ENCODE measurements at regions not wholly inside any gene's neighbourhood (a gene's known extent, or its start where the extent isn't known, plus 50 kb on each side); places are given as distances from the start of the nearest gene placed in this dataset.

GRCh38 chr10:60518745-60519144 lies 129.1 kb upstream of the ANK3 start:
- no peak for TF ChIP-seq CTCF (IDR thresholded peaks at IDR 0.05; ENCODE audit: borderline replicate concordance, insufficient read depth, low read depth, low read length)
- no peak overlapping the region for H3K4me3 ChIP-seq (ENCODE audit: low read depth, low read length)

- no peak overlapping the region for H3K4me3 ChIP-seq (ENCODE audit: low read depth, low read length)
- no peak for TF ChIP-seq CTCF (IDR thresholded peaks at IDR 0.05; ENCODE audit: borderline replicate concordance, insufficient read depth, low read depth, low read length)
Measured at GRCh38 chr10:60517805-60518204, 128.1 kb upstream of the ANK3 start.

- TF ChIP-seq CTCF (IDR thresholded peaks at IDR 0.05; ENCODE audit: borderline replicate concordance, insufficient read depth, low read depth, low read length) = no peak
- no peak overlapping the region for H3K4me3 ChIP-seq (ENCODE audit: low read depth, low read length)
Measured at GRCh38 chr10:60513281-60513680, 123.6 kb upstream of the ANK3 start.

- no peak for TF ChIP-seq CTCF (IDR thresholded peaks at IDR 0.05; ENCODE audit: borderline replicate concordance, insufficient read depth, low read depth, low read length)
- H3K4me3 ChIP-seq (ENCODE audit: low read depth, low read length) = no peak overlapping the region
Measured at GRCh38 chr10:60511477-60512229, 122.0 kb upstream of the ANK3 start.

- TF ChIP-seq CTCF (IDR thresholded peaks at IDR 0.05; ENCODE audit: borderline replicate concordance, insufficient read depth, low read depth, low read length) = no peak
- H3K4me3 ChIP-seq (ENCODE audit: low read depth, low read length) = no peak overlapping the region
Measured at GRCh38 chr10:60508831-60509230, 119.2 kb upstream of the ANK3 start.

GRCh38 chr10:60508037-60508436 lies 118.4 kb upstream of the ANK3 start:
- no peak overlapping the region for H3K4me3 ChIP-seq (ENCODE audit: low read depth, low read length)
- no peak for TF ChIP-seq CTCF (IDR thresholded peaks at IDR 0.05; ENCODE audit: borderline replicate concordance, insufficient read depth, low read depth, low read length)

- TF ChIP-seq CTCF (IDR thresholded peaks at IDR 0.05; ENCODE audit: borderline replicate concordance, insufficient read depth, low read depth, low read length) = no peak
- no peak overlapping the region for H3K4me3 ChIP-seq (ENCODE audit: low read depth, low read length)
Measured at GRCh38 chr10:60502621-60503020, 112.9 kb upstream of the ANK3 start.

All from GM12875 (cell line).